ENCODE measurements at regions not wholly inside any gene's neighbourhood (a gene's known extent, or its start where the extent isn't known, plus 50 kb on each side); places are given as distances from the start of the nearest gene placed in this dataset.

DNA sequence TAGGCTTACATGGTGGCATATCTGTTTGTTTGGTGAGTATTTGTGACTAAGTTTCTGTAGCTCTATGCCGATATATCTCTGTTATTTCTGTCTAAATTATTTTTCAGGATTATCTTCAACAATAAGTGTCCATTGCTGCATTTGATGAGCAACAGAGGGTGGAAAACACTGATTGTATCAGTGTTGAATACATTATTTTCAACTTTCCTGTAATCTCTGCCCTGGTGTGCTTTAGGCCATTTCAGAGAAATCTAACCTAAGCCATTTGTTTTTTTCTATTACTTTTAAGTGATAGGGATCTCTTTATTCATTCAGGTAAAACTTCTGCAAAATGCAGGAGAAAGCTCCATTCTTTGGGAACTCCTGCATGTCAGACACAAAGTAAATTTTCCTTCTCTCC is 654.5 kb downstream of the RNF144A start:
- CTCF ChIA-PET = no interaction called here
- POLR2A ChIA-PET = no interaction called here
- DNase-seq (ENCODE audit: low read depth, low spot score) = no peak
- TF ChIP-seq, protein P1, sequence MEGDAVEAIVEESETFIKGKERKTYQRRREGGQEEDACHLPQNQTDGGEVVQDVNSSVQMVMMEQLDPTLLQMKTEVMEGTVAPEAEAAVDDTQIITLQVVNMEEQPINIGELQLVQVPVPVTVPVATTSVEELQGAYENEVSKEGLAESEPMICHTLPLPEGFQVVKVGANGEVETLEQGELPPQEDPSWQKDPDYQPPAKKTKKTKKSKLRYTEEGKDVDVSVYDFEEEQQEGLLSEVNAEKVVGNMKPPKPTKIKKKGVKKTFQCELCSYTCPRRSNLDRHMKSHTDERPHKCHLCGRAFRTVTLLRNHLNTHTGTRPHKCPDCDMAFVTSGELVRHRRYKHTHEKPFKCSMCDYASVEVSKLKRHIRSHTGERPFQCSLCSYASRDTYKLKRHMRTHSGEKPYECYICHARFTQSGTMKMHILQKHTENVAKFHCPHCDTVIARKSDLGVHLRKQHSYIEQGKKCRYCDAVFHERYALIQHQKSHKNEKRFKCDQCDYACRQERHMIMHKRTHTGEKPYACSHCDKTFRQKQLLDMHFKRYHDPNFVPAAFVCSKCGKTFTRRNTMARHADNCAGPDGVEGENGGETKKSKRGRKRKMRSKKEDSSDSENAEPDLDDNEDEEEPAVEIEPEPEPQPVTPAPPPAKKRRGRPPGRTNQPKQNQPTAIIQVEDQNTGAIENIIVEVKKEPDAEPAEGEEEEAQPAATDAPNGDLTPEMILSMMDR (IDR thresholded peaks at IDR 0.05; ENCODE audit: insufficient read depth, low read length, missing control alignments) = no peak
- H3K4me3 ChIP-seq (ENCODE audit: low read depth, low read length) = no peak overlapping the region

DNA sequence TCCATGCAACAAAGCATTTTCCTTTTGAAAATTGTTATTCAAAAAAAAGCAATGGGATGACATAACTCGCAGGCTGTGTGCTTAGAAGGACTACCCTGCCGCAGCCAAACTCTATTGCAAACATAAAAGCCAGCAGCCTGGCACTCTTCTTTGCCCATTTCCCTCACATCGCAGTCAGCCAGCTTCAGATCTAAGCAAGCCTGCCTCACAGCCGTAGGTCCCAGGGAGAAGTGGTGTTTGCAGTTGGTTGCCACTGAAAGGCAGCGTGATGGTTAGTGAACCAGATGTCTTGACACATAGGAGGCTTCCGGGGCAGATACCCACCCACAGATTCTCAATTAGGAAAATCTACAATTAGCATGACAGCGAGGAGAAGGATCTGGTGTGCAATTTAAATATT is 655.2 kb downstream of the RNF144A start:
- no peak for DNase-seq (ENCODE audit: low read depth, low spot score)
- no peak overlapping the region for H3K4me3 ChIP-seq (ENCODE audit: low read depth, low read length)
- TF ChIP-seq, protein P1 (IDR thresholded peaks at IDR 0.05; ENCODE audit: insufficient read depth, low read length, missing control alignments) = no peak
- ChIA-PET POLR2A (no interaction called here), CTCF (no interaction called here)

DNA sequence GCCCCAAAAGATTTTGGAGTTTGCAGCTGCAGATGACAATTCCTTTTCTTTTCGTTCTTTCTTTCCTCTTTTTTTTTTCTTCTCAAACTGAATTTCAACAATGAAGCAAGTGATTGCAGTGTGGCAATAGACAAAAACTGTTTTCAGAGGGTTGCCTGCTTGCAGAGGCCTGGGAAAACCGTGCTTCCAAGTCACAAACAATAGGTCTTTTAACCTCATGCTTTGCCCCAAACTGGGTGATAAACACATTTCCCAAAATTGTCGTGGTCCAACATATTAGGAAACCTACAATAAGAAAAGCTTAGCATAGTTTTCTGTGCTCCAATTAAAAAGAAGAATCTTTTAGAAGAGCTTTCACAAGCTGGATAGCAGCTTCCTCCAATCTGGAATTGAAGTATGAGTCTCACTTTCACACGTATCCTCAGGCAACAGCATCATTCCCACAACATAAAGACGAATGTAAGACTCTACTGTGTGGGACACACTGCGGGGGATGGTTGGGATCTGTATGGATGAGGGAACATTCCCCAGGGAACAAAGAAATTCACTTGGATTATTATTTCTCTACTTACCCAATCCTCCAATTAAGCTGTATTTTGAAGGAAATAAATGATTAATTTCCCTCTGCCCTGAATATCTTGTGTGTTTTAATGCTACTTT is 656.1 kb downstream of the RNF144A start:
- TF ChIP-seq, protein P1 (IDR thresholded peaks at IDR 0.05; ENCODE audit: insufficient read depth, low read length, missing control alignments) = no peak
- H3K4me3 ChIP-seq (ENCODE audit: low read depth, low read length) = no peak overlapping the region
- CTCF ChIA-PET = no interaction called here
- POLR2A ChIA-PET = no interaction called here
- DNase-seq (ENCODE audit: low read depth, low spot score) = no peak

DNA sequence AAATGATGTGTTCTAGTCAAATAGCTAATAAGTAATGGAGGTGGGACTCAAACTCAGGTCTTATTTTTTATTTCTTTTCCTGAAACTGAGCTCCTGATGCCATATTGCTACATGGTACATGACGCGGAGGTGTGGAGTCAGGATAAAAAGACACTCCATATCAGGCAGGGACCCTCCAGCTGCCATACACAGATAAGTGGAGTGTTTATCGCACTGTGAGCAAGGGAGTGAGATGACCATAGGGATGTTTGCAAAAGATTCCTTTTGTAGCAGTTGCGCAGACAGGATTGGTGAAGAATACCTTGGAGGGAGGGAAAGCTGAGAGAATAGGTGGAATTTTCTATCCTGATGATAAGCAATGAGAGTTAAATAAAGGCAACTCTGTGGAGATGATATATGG is 657.2 kb downstream of the RNF144A start:
- H3K4me3 ChIP-seq (ENCODE audit: low read depth, low read length) = no peak overlapping the region
- ChIA-PET CTCF (no interaction called here), POLR2A (no interaction called here)
- no peak for DNase-seq (ENCODE audit: low read depth, low spot score)
- TF ChIP-seq, protein P1 (IDR thresholded peaks at IDR 0.05; ENCODE audit: insufficient read depth, low read length, missing control alignments) = no peak

DNA sequence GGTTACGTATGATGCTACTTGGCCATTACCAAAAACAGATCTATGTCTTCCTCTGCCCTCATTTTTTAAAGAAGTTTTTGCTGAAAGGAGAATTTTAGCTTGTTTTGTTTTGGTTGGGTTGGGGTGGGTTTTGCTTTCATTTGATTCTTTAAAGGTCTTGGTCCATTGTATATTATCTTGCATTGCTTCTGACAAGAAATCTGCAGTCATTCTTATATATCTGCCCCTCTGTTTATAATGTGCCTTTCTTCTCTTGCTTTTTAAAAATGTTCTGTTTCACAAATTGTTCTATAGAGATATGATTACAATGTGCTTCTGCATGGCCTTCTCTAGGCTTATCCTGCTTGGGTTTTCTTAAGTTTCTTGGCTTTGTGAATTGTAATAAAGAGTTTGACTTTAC is 660.6 kb downstream of the RNF144A start:
- ChIA-PET POLR2A (no interaction called here), CTCF (interaction anchor here (1.0 kb wide), 1 partner anchor 150 kb away, joined by 3 read pairs; no protein-coding TSS in a partner anchor)
- DNase-seq (ENCODE audit: low read depth, low spot score) = no peak
- H3K4me3 ChIP-seq (ENCODE audit: low read depth, low read length) = no peak overlapping the region
- TF ChIP-seq, protein P1 (IDR thresholded peaks at IDR 0.05; ENCODE audit: insufficient read depth, low read length, missing control alignments) = no peak

DNA sequence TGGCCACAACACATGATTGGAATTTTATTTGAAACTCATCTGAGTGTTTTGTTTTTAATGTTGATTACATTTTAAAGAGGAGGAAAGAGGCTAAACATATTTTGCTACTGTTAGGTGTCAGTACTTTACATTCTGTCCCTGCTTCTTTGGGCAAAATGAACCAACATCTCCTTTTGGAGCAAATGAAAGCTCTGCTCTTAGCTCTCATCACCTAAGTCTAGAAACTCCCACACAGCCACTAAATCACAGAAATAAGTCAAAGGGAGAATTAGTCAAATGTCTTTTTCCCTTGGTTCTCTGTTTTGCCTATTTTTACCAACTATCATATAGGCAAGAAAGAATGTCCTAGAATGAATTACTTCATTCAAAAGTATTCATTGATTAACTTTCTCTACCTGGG is 666.8 kb downstream of the RNF144A start:
- TF ChIP-seq, protein P1 (IDR thresholded peaks at IDR 0.05; ENCODE audit: insufficient read depth, low read length, missing control alignments) = no peak
- ChIA-PET POLR2A (no interaction called here), CTCF (no interaction called here)
- DNase-seq (ENCODE audit: low read depth, low spot score) = no peak
- H3K4me3 ChIP-seq (ENCODE audit: low read depth, low read length) = no peak overlapping the region
